Stimulated activated CD8-positive, alpha-beta memory T cell treated with anti-CD3 and anti-CD28 coated beads, Interleukin-15, amount 100 ng/mL, for 48 hours (primary cell): ENCODE measurements at regions not wholly inside any gene's neighbourhood (a gene's known extent, or its start where the extent isn't known, plus 50 kb on each side); places are given as distances from the start of the nearest gene placed in this dataset.

ENCODE experiments used
- DNase-seq, 2 donors: peaks; one replicate each; pipeline ENCODE4 v3.0.0-alpha.2; 2020; ENCODE audit warnings: low read depth in 2 of 2

DNA sequence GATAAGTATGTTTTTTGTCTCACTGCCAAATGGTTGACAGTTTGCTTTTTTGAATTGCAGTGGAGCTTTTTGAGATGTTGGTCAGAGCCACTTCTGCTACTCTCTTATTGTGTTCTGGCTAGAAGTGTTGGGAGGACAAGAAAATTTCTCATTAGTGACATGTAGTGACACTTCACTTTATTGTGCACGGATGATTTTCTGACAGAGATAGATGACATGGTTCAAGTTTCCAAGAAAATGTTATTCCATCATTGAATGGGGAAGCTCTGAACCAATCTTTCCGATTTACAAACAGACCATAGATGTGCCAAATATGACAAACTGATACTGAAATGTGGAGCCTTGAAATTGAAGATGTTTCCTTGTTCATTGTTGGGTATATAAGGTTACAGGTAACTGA is 558.9 kb upstream of the WWC1 start:
- no peak for DNase-seq

DNA sequence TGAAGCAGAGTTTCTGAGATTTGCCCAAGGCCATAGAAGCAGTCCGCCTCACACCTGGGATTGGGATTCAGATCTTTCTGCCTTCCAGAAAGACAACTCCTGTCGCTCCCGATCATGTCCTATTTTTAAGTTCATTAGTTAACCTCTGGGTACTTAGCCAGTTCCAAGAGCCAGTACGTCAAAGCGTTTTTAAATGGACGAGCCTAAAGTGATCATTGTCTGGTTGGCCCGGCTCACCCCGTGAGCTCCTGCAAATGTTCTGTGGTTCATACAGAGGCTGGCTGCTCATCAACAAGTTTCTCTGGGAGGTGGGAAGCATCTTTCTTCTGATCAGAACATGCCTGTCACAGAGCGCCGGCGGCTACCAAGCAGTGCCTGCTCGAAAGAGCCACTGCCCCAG is 554.5 kb upstream of the WWC1 start:
- DNase-seq = no peak

DNA sequence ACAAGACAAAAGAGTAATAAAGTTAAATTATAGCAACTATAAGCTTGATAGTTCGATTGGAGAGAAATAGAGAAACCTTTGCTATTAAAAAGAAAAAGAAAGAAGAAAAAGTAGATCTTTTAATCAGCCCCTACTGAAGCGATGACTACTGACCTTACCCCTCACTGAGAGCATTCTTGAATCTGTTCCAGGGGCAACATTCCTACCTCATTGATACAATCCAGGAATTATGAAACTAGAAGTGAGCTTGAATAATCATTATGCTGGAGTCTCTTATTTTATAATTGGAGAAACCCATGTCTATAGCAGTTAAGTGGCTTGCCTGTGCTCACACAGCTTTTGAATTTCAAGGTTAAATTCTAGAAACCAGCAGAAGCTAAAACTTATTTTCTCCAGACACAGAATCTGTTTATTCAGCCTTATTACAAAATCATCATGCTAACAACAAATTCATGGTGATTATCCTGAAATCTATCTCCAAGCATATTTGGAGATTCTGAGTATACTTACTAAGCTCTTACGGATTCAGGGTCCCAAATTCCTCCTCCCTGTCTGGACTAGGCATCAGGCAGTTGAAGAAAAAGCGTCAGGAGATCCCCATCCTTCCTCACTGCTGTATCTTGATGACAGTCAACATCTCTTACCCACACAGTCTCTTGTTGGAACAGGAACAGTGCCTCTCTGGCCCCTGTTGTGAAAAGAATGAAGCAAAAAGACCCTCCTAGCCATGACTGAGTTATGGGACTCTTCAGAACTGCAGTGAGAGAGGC is 547.6 kb upstream of the WWC1 start:
- DNase-seq = no peak

DNA sequence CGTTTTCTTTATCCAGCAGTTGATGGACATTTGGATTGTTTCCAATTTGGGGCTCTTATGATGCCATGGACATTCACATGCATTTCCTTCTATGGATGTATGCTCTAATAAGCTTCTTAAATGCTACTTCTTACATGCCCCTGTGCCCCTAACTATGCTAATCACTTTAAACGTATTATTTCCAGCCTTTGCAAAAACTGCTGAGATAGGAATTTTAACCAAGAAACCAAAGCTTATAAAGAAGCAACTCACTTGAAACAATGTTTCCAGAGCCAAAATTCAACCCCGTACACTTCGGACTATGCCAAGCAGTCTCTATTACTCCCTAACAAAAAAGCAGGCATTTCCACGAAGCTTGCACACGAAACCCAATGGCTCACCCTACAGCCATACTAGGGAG is 545.6 kb upstream of the WWC1 start:
- DNase-seq = no peak

DNA sequence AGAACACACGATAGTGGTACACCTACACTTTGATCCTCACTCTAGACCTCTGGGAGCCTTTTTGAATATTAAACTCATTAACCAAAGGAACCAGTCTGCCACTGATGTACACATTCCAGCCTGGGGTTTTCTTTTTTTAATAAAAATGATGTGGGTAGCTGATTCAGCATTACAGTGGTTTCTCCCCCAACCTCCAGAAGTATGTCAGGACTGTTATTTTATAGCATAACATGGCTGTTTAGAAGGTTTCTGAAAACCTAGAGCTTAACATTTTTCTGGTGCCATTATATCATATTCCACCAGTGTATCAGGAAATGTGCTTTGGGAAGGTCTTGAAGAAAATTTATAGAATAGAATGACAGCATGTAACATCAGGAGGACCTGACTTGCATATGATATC is 540.9 kb upstream of the WWC1 start:
- DNase-seq = no peak

DNA sequence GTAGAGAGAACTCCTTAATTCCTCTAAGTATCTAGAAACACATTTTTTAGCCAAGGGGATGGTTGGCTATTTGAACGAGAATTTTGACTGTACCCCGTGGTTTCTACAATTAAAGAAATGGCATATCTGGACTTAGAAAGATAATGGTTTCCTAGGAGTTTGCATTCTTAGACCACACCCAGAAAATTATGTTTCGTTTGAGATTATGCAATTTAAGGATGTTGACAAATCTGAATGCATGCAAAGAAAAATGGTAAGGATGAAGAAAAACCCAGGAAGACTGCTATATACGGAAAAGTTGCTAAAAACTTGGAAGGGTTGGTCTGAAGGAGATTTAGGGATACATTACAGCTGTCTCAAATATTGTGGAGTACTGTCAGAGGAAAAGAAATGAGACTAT is 538.5 kb upstream of the WWC1 start:
- no peak for DNase-seq

DNA sequence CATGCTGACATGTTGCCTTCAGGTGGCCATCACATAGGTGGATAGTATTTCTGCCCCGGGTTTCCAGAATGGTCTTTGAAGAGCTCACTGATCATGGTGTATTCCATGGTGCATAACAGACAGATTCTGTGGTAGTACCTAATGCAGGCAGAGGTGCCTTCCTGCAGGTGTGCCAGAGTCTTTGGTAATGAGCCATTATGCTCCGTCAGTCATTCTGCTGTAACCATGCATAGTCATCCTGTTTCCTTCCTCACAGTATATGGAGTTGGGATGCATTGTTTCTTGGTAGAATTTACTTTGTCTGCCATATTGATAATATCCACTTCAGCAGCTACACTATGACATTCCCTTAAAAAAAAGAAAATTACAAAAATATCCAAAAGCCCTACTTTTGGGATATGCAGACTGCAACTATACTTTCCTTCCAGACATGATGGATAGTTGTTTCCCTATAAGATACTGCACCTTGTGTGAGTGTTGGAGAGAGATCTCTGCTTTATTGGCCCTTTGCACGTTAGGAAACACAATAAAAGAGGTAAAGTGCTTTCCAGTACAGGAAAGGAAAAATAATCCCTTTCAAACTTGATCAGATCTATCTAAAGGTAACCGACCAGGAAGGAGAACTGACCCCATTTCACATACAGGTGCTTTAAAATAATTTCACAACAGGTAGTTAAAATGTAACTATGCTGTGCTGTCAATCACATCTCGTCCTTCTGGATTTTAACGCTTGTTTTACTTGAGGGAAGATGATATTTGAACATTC is 537.5 kb upstream of the WWC1 start:
- DNase-seq = no peak

DNA sequence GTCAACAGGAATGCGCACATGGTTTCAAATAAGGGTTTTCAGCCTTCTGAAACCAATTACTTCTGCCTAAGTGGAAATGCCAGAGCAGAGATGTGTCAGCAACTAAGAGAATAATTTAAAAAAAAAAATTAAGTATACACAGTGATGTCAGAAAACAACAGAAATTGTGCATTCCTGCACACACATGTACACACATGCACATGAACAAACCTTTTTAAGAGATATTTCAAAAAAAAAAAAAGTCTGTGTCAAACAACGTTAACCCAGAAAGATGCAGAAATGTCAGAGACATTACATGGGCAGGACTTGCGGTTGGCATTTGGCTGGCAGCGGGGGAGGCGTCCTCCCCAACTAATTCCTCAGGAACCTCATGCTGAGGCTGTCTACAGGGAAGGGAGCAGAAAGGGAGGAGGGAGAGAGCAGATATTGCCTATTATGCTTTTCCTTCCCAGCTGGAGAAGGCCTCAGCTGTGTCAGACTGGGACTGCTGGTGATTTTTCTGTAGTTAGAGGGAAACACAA is 536.9 kb upstream of the WWC1 start:
- DNase-seq = no peak

DNA sequence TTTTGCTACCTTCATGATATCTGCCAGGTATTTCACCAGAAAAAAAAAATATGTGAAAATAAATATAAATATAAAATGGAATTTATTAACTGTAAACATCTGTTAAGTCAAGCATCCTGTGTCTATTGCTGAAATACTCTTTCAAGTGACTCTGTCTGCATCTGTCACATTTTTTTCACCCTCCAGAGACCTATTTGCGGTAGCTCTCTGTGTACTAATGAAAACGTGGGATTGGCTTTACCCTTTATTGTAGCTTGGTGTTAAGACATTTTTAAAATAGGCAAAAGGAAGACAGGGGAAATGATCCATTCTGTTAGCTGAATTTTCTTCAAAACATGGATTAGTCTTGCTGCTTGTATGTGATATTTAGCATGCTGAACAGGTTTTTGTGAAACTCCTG is 536.0 kb upstream of the WWC1 start:
- DNase-seq = no peak

DNA sequence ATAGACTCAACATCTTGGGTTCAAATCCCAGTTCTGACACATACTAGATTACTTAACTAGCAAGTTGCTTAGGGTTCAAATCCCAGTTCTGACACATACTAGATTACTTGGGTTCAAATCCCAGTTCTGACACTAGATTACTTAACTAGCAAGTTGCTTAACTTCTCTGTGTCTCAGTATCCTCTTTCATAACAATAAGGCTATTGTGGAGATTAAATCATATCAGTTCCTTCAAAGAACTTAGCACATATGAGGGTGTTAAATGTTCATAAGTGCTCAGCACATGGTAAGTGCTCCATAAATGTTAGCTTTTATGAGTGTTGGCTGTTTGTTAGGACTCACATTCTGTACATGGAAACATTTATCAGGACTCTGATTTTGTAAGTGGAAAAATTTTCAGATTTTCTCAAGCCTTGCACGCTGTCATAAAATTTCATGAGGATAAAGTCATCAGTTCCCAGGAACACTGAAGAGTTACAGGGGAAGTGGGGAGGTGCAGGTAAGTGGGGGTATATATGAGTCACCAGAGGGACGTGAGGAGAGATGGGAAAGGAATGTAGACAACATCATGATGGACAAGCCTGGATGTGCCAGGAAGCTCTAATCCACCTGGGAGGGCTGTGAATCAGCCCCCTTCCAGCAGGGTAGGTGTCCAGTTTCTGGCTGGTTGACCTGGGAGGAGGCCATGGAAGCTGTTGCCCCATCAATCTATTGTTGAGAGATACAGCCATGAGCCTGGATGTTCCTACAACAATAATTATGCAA is 532.2 kb upstream of the WWC1 start:
- DNase-seq = no peak

DNA sequence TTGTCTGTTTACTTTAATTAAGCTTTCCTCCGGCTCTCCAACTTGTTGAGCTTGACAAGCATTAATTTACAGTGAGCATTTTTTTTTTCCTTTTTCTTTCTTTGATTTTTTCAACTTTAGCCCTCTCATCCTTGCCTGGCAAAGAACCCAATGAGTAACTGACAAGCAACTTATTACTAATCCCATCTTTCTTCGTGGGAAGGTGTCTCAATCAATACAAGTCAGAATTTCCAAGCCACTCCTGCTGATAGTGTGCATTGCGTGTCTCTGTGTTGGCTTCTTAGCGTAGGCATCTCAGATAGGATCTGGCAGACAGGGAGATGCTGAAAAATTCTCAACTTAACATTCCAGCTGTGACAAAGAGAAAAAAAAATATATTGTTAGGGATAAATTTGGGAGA is 527.7 kb upstream of the WWC1 start:
- no peak for DNase-seq

DNA sequence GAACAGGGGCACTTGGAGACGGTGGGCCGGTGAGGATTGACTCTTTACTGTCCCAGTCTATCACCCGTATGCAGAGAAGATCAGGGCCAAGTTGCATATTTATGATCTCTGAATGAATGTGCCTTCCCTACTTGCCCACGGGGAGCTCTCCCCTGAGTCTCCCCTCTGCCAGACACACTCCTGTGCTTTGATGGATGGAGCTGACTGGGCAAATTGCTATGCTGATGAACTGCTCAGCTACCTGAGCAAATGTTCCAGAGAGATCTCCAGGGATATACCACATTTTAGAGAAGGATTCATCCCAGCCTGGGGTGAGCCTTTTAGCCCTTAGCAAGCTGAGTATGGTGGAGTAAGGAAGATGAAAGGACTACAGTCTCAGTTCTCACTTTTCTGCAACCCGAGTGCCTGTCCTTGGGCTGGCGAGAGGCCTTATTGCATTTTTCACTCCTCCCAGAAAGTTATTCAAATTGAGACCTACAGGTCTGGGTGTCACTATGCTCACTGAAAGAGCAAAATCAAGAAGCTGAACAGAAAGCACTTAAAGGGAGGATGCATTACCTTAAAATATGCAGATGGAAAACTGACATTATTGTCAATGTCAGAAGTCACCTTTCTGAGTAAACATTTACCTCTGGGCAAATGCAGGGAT is 526.7 kb upstream of the WWC1 start:
- DNase-seq = no peak

DNA sequence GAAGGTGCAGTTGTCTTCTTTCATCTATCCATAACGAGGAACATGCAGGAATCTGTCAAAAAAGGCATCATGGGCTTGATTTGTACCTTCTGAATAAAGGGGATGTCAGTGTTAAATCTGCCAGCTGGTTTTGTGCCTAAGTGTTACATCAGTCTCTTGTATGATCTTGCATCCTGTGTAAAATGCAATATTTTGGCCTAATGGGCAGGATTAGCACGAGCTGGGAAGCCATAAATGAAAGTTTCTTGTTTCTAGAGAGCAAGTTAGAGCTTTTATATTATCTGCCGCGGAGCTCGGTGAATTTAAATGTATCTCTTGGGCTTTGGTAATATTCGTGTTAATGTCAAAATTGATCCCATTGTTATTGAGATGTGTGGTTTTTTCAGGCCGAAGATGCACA is 526.1 kb upstream of the WWC1 start:
- no peak for DNase-seq

DNA sequence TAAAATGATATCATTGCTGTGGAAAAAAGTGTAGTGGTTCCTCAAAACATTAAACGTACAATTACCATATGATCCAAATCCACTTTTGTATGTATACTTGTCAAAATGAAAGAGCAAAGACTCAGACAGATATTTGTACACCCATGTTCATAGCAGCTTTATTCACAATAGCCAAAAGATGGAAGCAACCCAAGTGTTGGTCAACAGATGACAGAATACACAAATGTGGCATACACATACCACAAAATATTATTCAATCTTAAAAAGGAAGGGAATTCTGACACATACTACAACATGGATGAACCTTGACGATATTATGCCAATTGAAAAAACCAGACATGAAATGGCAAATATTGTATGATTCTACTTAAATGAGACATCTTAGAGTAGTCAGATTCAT is 524.5 kb upstream of the WWC1 start:
- DNase-seq = no peak

DNA sequence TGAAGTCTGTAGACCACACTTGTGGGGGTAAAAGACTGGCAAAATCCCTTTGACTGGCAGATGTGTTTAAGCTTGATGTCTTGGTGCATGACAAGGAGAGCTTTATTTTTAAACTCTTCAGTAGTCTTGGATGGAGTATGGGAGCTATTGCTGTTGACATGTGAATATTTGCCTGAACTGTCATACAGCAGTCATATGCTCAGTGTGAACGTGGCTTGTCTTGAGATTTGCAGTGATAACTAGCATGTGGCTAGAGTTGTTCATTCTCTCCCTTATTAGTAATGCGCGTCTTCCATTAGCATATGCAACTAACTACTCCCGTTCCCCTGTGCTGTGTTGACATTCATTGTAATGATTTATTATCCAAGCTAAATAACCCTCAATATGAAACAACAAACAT is 523.6 kb upstream of the WWC1 start:
- DNase-seq = no peak

DNA sequence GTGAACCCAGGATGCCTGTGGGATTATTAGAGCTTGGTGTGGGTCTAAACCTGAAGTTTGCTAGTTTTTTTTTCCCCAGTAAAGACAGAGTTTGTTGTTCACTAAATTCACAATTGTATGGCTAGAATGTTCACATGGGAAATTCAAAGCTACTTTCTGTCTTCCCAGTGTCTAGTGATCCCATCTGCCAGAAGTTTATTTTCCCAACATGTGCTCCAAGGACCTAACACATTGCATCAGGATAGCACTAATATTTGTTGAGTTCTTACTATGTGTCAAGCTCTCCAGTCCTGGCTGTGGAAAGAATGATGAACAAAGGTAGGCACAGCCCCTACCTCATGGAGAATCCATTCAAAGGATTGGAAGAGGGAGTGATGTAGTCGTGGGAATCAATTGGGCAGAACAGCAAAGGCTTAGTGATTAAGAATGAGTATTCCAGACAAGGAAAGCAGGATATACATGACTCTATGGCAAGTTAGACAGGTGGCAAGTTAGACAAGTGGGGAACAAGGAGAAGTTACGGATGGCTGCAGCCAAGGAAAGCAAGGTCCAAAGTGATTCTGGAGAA is 521.5 kb upstream of the WWC1 start:
- no peak for DNase-seq

DNA sequence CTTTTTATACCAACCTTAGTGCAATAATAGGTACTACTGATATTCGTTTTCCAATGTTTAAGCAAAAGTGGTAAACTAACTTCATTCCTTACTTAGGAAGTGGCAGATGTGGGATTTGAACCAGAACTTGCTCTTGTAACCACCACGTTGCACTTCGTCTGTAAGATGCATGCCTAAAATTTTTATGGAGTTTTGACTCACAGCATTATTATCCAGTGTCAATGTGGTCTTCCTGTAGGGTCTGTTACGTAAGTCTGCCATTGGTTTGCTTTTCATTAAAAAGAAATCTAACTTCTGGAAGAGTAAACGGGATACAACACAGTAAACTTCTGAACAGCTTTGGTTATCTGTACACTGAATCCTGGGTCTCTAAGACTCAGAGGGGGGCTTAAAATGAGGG is 521.0 kb upstream of the WWC1 start:
- DNase-seq = no peak

DNA sequence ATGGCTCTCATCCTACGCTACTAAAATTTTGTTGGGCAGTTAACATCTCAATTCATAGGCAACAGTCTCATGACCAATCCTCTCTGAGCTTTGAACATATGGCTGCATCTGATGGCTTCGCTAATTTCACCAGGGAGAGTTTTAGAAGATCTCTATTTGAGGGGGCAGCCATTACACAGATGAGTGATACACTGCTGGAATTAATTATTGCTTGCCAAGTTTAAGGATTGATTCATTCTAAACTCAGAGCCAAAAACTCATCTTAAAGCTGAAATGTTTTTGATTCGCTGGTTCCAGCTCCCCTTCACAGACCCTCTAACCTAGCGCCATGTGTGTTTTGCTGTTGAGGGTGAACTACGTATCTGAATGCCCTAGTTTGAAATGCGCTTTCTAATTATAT is 519.9 kb upstream of the WWC1 start:
- no peak for DNase-seq

DNA sequence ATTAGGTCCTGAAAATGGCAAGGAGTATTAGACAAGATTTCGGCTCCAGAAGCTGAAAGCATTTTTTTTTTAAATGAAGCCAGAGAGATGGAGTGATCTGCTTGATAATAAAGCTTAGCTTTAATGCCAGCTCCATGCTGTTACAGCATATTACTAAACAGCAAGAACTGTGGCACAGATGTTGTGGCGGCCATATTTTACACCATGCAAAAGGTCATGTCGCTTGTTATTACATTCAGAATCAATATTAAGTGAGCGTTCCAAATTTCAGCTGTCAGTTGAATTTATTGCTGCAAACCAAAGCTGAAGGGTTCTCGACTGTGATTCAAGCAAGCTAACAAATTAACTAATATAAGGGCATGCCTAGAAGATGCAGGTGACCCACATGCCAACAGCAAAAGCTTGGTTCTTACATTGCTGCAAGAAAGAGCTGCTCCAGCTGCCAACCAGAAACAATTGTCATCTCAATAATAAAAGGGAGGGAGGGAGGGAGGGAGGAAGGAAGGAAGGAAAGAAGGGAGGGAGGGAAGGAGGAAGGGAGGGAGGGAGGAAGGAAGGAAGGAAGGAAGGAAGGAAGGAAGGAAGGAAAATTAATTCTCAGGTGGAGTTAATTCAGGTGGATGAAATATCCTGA is 517.7 kb upstream of the WWC1 start:
- DNase-seq = no peak

DNA sequence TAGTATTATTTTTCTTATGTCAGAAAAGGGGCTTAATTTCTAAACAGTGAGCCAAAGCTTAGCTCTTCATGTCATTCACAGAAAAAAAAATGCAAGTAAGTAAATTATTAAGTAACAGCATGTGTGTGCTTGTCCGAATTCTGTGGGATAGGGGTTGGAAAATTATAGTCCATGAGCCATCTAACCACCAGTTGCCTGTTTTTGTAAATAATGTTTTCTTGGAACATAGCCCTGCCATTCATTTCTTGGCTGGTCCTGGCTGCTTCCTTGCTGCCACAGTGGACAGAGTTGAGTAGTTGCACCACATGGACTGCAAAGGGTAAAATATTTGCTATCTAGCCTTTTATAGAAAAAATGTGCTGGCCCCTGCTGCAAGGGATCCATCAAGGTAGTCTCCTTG is 513.7 kb upstream of the WWC1 start:
- no peak for DNase-seq

DNA sequence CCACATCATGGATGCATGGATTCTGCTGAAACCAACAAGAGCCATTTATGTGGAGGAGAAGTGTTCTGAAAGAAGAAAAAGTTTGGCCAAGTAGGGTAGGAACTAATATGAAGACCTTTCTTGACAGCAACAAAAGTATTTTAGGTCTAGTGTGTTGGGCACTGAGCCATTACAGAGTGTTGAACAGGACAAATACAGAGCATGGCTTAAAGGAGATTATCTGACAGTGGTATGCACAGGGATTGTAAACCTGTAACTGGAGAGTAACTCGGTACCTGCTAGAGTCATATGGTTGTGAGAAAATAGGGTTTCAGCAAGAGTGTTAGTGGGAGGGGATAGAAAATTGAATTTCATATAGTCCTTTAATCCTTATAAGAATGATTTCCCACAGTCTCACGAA is 513.2 kb upstream of the WWC1 start:
- DNase-seq = no peak
